ENCODE measurements at regions not wholly inside any gene's neighbourhood (a gene's known extent, or its start where the extent isn't known, plus 50 kb on each side); places are given as distances from the start of the nearest gene placed in this dataset.

- DNase-seq: no peak
Measured at GRCh38 chr2:78318275-78318674, 707.2 kb upstream of the REG3G start.

DNA sequence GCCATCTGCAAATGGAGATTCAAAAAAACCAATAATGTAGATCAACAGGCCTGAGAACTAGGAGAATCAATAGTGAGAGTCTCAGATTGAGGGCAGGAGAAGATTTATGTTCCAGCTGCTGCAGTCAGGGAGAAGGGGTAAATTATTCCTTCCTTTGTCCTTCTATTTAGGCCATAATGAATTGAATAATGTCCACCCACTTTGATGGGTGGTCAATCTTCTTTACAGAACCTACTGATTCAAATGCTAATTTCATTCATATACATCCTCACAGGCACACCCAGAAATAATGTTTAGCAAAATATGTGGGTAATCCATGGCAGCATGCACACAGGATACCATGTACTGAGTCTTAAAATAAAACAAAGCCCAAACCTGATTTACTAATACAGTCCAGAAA, 695.3 kb upstream of the REG3G start:
- no peak for DNase-seq

DNA sequence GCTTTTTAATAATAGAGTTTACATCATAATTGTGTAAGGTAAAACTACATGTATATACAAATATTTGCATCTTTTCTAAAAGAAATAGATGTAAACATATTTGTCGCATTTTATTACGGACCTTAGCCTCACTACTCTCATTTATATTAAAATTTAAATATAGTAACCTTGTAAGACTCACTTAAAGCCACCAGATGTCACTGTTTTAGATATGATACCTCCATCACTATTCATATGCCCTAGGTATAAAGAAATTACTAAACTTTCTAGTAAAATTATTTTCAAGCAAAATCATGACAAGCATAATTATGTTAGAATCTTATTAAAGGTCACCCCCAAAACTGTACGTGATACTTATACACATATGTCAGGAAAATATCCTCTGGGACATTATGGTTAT, 674.3 kb upstream of the REG3G start:
- peak; percentile 41 for DNase-seq

- DNase-seq: no peak
Measured at GRCh38 chr2:78353168-78353567, 672.3 kb upstream of the REG3G start.

- DNase-seq: no peak
Measured at GRCh38 chr2:78355967-78356366, 669.5 kb upstream of the REG3G start.

GRCh38 chr2:78383576-78383975, 641.9 kb upstream of the REG3G start:
- DNase-seq: no peak

GRCh38 chr2:78397198-78397597, 628.3 kb upstream of the REG3G start:
- DNase-seq: no peak

DNA sequence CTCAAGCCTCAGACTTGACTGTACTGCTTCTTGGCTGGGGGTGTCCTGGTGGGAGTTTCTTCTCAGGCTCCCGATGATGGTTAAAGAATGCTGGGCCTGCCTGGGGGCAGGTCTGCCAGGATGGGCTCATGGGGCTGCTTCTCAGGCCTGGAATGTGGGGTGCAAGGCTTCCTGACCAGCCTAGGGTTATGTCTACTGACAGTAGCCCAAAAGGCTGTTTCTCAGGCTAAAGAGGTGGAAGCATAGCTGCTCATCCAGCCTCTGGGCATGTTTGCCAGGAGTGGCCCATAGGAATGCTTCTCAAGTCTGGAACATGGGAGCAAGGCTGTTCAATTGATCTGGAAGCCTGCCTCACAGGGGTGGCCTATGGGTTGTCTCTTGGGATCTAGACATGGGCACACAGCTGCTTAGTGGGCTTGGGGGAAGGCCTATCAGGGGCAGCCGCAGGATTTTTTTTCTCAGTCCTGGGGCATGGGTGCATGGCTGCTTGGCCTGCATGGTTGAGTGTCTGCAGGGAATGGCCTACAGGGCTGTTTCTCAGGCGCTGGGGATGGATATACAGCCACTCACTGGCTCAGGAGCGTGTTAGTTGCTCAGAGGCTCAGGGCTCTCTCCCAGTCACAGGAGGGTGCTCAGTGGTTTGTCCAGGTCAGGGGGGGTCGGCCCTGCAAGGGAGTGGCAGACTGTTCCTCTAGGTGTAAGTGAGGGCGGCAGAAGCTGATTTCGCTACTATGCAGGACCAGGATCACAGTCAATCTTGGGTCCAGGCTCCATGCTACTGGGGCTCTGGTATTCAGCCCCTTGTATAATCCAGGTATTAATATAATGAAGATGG, 617.3 kb upstream of the REG3G start:
- no peak for DNase-seq

GRCh38 chr2:78408795-78409118, 616.7 kb upstream of the REG3G start:
- peak; percentile 11 for DNase-seq

- DNase-seq: no peak
Measured at GRCh38 chr2:78411303-78411702, 614.2 kb upstream of the REG3G start.

- no peak for DNase-seq
Measured at GRCh38 chr2:78416625-78417300, 608.7 kb upstream of the REG3G start.

DNA sequence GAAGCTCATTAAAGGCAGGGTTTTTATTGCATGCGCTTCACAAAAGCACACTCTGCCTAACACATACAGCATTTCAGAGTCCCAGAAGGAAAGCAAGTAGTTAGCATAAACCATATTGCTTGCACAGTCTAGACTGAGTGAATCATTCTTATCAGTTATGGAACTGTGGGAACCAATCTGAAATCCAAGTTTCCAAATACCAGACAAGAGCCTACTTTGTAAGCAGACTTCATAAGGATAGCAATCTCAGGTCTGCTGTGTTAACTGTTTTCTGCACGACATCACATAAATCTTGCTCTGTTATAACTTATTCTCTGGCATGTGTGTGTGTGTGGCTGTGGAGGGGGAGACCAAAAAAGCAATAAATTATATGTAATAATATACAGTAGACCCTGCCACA, 608.1 kb upstream of the REG3G start:
- DNase-seq: no peak

- DNase-seq: peak; percentile 42
Measured at GRCh38 chr2:78418021-78418420, 607.5 kb upstream of the REG3G start.

DNA sequence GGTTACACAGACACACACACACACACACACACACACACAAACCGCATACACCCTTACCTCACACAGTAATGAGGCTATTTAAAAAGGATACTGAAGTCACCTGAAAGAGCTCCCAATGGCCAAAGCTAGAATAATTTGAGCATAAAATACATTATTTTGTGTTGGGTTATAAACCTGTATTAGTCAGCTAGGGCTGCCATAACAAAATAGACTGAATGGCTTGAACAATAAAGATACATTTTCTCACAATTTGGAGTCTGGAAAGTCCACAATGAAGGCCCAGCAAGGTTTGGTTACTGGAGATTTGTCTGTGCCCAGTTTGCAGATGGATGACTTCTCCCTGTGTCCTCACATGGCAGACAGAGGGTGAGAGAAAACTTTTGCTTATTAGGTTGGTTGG, 605.4 kb upstream of the REG3G start:
- no peak for DNase-seq

- DNase-seq: no peak
Measured at GRCh38 chr2:78423631-78424030, 601.9 kb upstream of the REG3G start.

DNA sequence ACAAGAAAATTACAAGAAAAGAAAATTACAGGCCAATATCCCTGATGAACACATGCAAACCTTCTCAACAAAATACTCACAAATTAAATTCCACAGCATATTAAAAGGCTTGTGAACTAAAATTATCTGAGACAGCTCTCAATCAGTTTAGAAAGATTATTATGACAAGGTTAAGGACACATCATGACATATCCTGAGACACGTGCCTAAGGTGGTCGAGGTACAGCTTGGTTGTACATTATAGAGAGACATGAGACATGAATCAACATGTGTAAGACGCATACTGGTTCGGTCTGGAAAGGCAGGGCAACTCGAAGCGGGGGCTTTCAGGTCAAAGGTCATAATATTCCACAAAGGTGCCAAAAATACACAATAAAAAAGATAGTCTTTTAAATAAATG, 598.3 kb upstream of the REG3G start:
- DNase-seq: no peak

DNA sequence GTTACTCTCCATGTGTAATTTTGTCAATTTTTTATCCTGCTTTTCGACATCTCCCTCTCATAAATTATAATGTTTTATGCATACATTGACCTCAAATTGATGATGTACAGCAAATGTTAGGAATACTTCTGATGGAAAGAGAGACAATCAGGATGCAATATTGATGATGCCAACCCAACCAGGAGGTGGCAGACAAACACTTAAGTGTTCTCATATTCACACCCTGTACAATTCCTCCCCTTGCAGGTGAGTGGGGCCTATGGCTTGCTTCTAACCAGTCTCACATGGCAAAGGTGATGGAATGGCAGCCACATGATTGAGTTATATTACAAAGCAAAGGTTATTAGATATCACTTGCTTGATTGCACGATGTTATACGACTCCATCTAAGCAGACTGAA, 594.3 kb upstream of the REG3G start:
- no peak for DNase-seq

GRCh38 chr2:78439122-78439521, 586.4 kb upstream of the REG3G start:
- DNase-seq: no peak

- no peak for DNase-seq
Measured at GRCh38 chr2:78455586-78455985, 569.9 kb upstream of the REG3G start.

DNA sequence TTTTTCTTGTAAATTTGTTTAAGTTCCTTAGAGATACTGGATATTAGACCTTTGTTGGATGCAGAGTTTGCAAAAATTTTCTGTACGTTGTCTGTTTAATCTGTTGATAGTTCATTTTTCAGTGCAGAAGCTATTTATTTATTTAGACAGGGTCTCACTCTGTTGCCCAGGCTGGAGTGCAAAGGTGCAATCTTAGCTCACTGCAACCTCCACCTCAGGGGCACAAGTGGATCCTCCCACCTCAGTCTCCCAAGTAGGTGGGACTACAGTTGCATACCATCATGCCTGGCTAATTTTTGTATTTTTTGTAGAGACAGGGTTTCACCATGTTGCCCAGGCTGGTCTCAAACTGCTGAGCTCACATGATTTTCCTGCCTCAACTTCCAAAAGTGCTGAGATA, 568.2 kb upstream of the REG3G start:
- DNase-seq: no peak

- no peak for DNase-seq
Measured at GRCh38 chr2:78465707-78466106, 559.8 kb upstream of the REG3G start.

- no peak for DNase-seq
Measured at GRCh38 chr2:78476619-78477229, 548.8 kb upstream of the REG3G start.

DNA sequence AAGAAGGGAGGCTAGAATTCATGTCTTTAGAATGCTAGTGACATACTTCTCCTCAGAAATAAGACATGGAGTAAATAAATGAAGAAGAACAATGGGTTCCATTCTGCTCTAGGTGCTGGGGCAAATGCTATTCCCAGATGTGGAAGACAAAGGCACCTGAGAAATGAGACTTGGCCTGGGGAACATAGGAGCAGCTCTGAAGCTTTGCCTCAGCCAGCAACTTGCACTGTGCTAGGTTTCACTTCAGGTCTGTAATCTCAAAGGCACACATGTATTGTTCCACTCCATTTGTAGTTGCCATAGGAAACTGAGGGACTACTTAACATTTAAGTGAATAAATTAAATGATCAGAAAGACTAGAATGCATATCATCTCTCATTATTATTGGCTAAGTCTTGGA, 538.9 kb upstream of the REG3G start:
- no peak for DNase-seq

GRCh38 chr2:78498125-78498524, 527.4 kb upstream of the REG3G start:
- DNase-seq: no peak

All from NCI-H2171 treated with DMSO at 0.1 percent for 48 hours (cell line).